ENCODE measurements at regions not wholly inside any gene's neighbourhood (a gene's known extent, or its start where the extent isn't known, plus 50 kb on each side); places are given as distances from the start of the nearest gene placed in this dataset.
"Not testable (repeated sequence)": the region's sequence is repeated elsewhere in the genome, so short reads cannot be mapped to it uniquely, and the experiment has no call there.

DNA sequence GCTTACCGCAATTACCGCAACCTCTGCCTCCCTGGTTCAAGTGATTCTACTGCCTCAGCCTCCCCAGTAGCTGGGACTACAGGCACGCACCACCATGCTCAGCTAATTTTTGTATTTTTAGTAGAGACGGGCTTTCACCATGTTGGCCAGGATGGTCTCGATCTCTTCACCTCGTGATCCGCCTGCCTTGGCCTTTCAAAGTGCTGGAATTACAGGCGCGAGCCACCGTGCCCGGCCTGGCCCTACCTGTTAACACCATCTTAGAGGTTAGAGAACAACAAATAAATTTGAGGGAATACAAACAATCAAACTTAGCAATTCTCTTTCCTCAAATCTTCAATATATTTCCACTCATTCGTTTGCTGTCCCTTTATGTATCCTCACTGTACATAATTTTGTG lies 1810.5 kb upstream of the FLRT2 start:
- TF ChIP-seq CTCF (IDR thresholded peaks at IDR 0.05; ENCODE audit: low read depth, low read length); POLR2A (IDR thresholded peaks at IDR 0.05; ENCODE audit: extremely low read depth, insufficient read length): not testable (repeated sequence)
- TF ChIP-seq, protein P1, sequence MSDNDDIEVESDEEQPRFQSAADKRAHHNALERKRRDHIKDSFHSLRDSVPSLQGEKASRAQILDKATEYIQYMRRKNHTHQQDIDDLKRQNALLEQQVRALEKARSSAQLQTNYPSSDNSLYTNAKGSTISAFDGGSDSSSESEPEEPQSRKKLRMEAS (IDR thresholded peaks at IDR 0.05; ENCODE audit: low read depth, low read length), result not testable (repeated sequence)

Measured in NB4 (cell line).